Natural killer cell (primary cell): ENCODE measurements at regions not wholly inside any gene's neighbourhood (a gene's known extent, or its start where the extent isn't known, plus 50 kb on each side); places are given as distances from the start of the nearest gene placed in this dataset.

Experiments used
- ATAC-seq, 3 donors: fragments of 150-1000 bp in 2 of 3; fragments of 200-7000 bp in 1 of 3; cut with Tn5 transposase; 1 replicate in 1 of 3; 2 replicates in 2 of 3; pipeline ENCODE4 v1.10.0; 2021; ENCODE audit warnings: mild to moderate bottlenecking in 2 of 3, moderate library complexity in 2 of 3
- DNase-seq, 2 donors: peaks; one replicate each; pipeline versions ENCODE4 v3.0.0 to v3.0.0-alpha.2; 2013 to 2021; ENCODE audit warnings: mixed read lengths in 1 of 2
- H3K27ac ChIP-seq: one replicate; pipeline ENCODE4 v1.5.1; 2013; ENCODE audit warnings: mild to moderate bottlenecking, low read length
- H3K27me3 ChIP-seq: one replicate; pipeline ENCODE4 v1.6.1; 2013; ENCODE audit warnings: low read length; ENCODE audit not compliant: control insufficient read depth, insufficient read depth
- H3K36me3 ChIP-seq: one replicate; pipeline ENCODE4 v1.6.1; 2013; ENCODE audit warnings: low read length; ENCODE audit not compliant: control insufficient read depth, insufficient read depth
- H3K4me1 ChIP-seq: one replicate; pipeline ENCODE4 v1.6.1; 2013; ENCODE audit warnings: low read length; ENCODE audit not compliant: control insufficient read depth, insufficient read depth
- H3K4me3 ChIP-seq: one replicate; pipeline ENCODE4 v1.5.1; 2013; ENCODE audit warnings: low read length
- H3K9me3 ChIP-seq: one replicate; pipeline ENCODE4 v1.6.1; 2013; ENCODE audit warnings: low read length; ENCODE audit not compliant: control insufficient read depth, insufficient read depth
- H3K27ac Mint-ChIP-seq, 2 donors: one replicate each; pipeline ENCODE4 v1.8.0; 2022; ENCODE audit warnings: mild to moderate bottlenecking in 2 of 2, mixed read lengths in 2 of 2, moderate library complexity in 1 of 2
- H3K27me3 Mint-ChIP-seq, 2 donors: one replicate each; pipeline ENCODE4 v1.8.0; 2022; ENCODE audit warnings: low read depth in 2 of 2, mixed read lengths in 2 of 2
- H3K36me3 Mint-ChIP-seq: one replicate; pipeline ENCODE4 v1.8.0; 2022; ENCODE audit warnings: mixed read lengths
- H3K4me1 Mint-ChIP-seq, 2 donors: one replicate each; pipeline ENCODE4 v1.8.0; 2022; ENCODE audit warnings: mixed read lengths in 2 of 2
- H3K4me3 Mint-ChIP-seq: one replicate; pipeline ENCODE4 v1.8.0; 2022; ENCODE audit warnings: mild to moderate bottlenecking, moderate library complexity, mixed read lengths
- H3K9me3 Mint-ChIP-seq, 2 donors: one replicate each; pipeline ENCODE4 v1.8.0; 2022; ENCODE audit warnings: mixed read lengths in 2 of 2
- CTCF ChIP-seq: fragments of 200-600 bp; IDR thresholded peaks from one replicate; pipeline ENCODE4 v1.8.0; 2022; ENCODE audit warnings: antibody characterized with exemption
- WGBS: methylation state at CpG from one replicate; pipeline ENCODE4 v1.1.7; 2013; ENCODE audit warnings: missing lambda C conversion rate; ENCODE audit not compliant: insufficient coverage; 5-methylcytosine and 5-hydroxymethylcytosine counted together
- intact Hi-C: fragments of 100-400 bp; cut with micrococcal nuclease; formaldehyde crosslinking; loops from one replicate; pipeline ENCODE4 v1.14.2; 2022

- Mint-ChIP-seq H3K27ac (no peak overlapping the region), H3K4me1 (peaks cover 0 to 5% of the 10 kb centered on the region in 2 donors), H3K27me3 (peaks cover 0 to 3% of the 10 kb centered on the region in 2 donors), H3K4me3 (no peak overlapping the region), H3K36me3 (no peaks in the 10 kb centered on the region), H3K9me3 (no peaks in the 10 kb centered on the region)
- no peak overlapping the region for H3K4me3 ChIP-seq
- DNase-seq (no peak), ATAC-seq (no peak)
- no peaks in the 10 kb centered on the region for H3K4me1 ChIP-seq
- WGBS: 89% methylated on average over 3 of the region's 4 CpGs
- H3K27ac ChIP-seq: no peak overlapping the region
- H3K9me3 ChIP-seq: no peaks in the 10 kb centered on the region
- intact Hi-C loops: no loop called here
- H3K27me3 ChIP-seq: no peaks in the 10 kb centered on the region
- H3K36me3 ChIP-seq: no peaks in the 10 kb centered on the region
- no peak for TF ChIP-seq CTCF
Observed at GRCh38 chr20:22681591-22682248, 97.3 kb upstream of the FOXA2 start.

- Histone ChIP-seq H3K4me3 (no peak overlapping the region), H3K27ac (no peak overlapping the region), H3K36me3 (no peaks in the 10 kb centered on the region), H3K27me3 (no peaks in the 10 kb centered on the region), H3K4me1 (peaks cover 1% of the 10 kb centered on the region), H3K9me3 (no peaks in the 10 kb centered on the region)
- WGBS: 87% methylated on average over 6 of the region's 6 CpGs
- Mint-ChIP-seq H3K27me3 (peaks cover 0 to 3% of the 10 kb centered on the region in 2 donors), H3K9me3 (no peaks in the 10 kb centered on the region), H3K27ac (no peak overlapping the region), H3K36me3 (no peaks in the 10 kb centered on the region), H3K4me1 (peaks cover 0 to 5% of the 10 kb centered on the region in 2 donors), H3K4me3 (no peak overlapping the region)
- DNase-seq (no peak), ATAC-seq (no peak)
- no peak for TF ChIP-seq CTCF
- intact Hi-C loops: no loop called here
Observed at GRCh38 chr20:22682381-22682780, 98.0 kb upstream of the FOXA2 start.

GRCh38 chr20:22684072-22684762, 99.8 kb upstream of the FOXA2 start:
- H3K4me3 ChIP-seq: no peak overlapping the region
- H3K36me3 Mint-ChIP-seq: no peaks in the 10 kb centered on the region
- DNase-seq: peak in 1 of 2 donors; percentile 37
- no peaks in the 10 kb centered on the region for H3K9me3 ChIP-seq
- H3K9me3 Mint-ChIP-seq: no peaks in the 10 kb centered on the region
- peaks cover 8% of the 10 kb centered on the region for H3K4me1 ChIP-seq
- intact Hi-C loops: loop anchor here (1.0 kb wide), 1 partner anchor 345 kb away; no protein-coding TSS in a partner anchor
- no peak overlapping the region for H3K27ac ChIP-seq
- peaks cover 0 to 3% of the 10 kb centered on the region in 2 donors for H3K27me3 Mint-ChIP-seq
- H3K36me3 ChIP-seq: no peaks in the 10 kb centered on the region
- peak; percentile 43 for TF ChIP-seq CTCF
- ATAC-seq: peak in 2 of 3 donors; percentile 64 to 67
- 41% methylated on average over 12 of the region's 12 CpGs for WGBS
- no peaks in the 10 kb centered on the region for H3K27me3 ChIP-seq
- no peak overlapping the region for H3K27ac Mint-ChIP-seq
- H3K4me1 Mint-ChIP-seq: peaks cover 0 to 5% of the 10 kb centered on the region in 2 donors
- H3K4me3 Mint-ChIP-seq: no peak overlapping the region
